SK-N-SH (cell line): ENCODE measurements at regions not wholly inside any gene's neighbourhood (a gene's known extent, or its start where the extent isn't known, plus 50 kb on each side); places are given as distances from the start of the nearest gene placed in this dataset.

ENCODE experiments used
- CTCF ChIA-PET: fragments of 300-600, 350-600 bp; formaldehyde crosslinking; extraction: SDS; loops from one replicate; lab custom pipeline; 2021; lab: Yijun Ruan, JAX
- POLR2A ChIA-PET: fragments of 350-600 bp; sonication (Branson Sonifier 250); formaldehyde crosslinking; extraction: SDS; loops from one replicate; lab custom pipeline; 2020; ENCODE audit warnings: antibody characterized with exemption, inconsistent platforms; lab: Yijun Ruan, JAX
- DNase-seq: peaks from one replicate; pipeline ENCODE4 v3.0.0; 2012
- H2AFZ ChIP-seq: fragments of 200-600 bp; sonication (generic); 2 replicates; pipeline ENCODE4 v1.8.1; 2016; ENCODE audit warnings: antibody characterized with exemption, mild to moderate bottlenecking, low read depth
- H3F3A ChIP-seq: fragments of 200-600 bp; sonication (generic); replicated peaks from 2 replicates; pipeline ENCODE3; 2016; ENCODE audit warnings: antibody characterized with exemption, mild to moderate bottlenecking; ENCODE audit not compliant: insufficient read depth
- H3K27ac ChIP-seq, 2 experiments: fragments of 200-500 bp in 1 of 2; fragments of 200-600 bp in 1 of 2; sonication (Bioruptor generic) in 1 of 2; sonication (generic), shearing (Covaris generic) in 1 of 2; 2 replicates each; pipeline versions ENCODE4 v1.5.1 to v1.6.1; 2014 to 2016; ENCODE audit warnings: low read depth in 2 of 2, inconsistent platforms in 1 of 2, low read length in 1 of 2, mild to moderate bottlenecking in 1 of 2, mixed read lengths in 1 of 2
- H3K27me3 ChIP-seq: fragments of 200-600 bp; sonication (generic), shearing (Covaris generic); 2 replicates; pipeline ENCODE4 v1.6.1; 2016; ENCODE audit warnings: mixed run types; ENCODE audit not compliant: insufficient read depth
- H3K36me3 ChIP-seq, 2 experiments: fragments of 200-500 bp in 1 of 2; fragments of 200-600 bp in 1 of 2; sonication (Bioruptor generic) in 1 of 2; sonication (generic) in 1 of 2; replicated peaks in 1 of 2; 2 replicates each; pipeline versions ENCODE3 to v1.5.1; 2014 to 2016; ENCODE audit warnings: low read length in 1 of 2, mild to moderate bottlenecking in 1 of 2; ENCODE audit not compliant: insufficient read depth in 2 of 2, control insufficient read depth in 1 of 2
- H3K4me1 ChIP-seq, 2 experiments: fragments of 200-500 bp in 1 of 2; fragments of 200-600 bp in 1 of 2; sonication (Bioruptor generic) in 1 of 2; sonication (generic), shearing (Covaris generic) in 1 of 2; 2 replicates each; pipeline versions ENCODE4 v1.5.1 to v1.6.1; 2014 to 2016; ENCODE audit warnings: low read depth in 1 of 2, low read length in 1 of 2, mixed run types in 1 of 2; ENCODE audit not compliant: insufficient read depth in 2 of 2, control insufficient read depth in 1 of 2
- H3K4me2 ChIP-seq: fragments of 200-600 bp; sonication (generic), shearing (Covaris generic); 2 replicates; pipeline ENCODE4 v1.6.1; 2017; ENCODE audit warnings: mixed run types
- H3K4me3 ChIP-seq, 2 experiments: fragments of 200-500 bp in 1 of 2; fragments of 200-600 bp in 1 of 2; sonication (Bioruptor generic) in 1 of 2; sonication (generic), shearing (Covaris generic) in 1 of 2; 2 replicates each; pipeline versions ENCODE4 v1.5.1 to v1.8.1; 2014 to 2016; ENCODE audit warnings: low read depth in 2 of 2, inconsistent platforms in 1 of 2, low read length in 1 of 2, mild to moderate bottlenecking in 1 of 2, mixed read lengths in 1 of 2, moderate library complexity in 1 of 2
- H3K79me2 ChIP-seq: fragments of 200-600 bp; sonication (generic); 2 replicates; pipeline ENCODE4 v1.8.1; 2017; ENCODE audit warnings: mild to moderate bottlenecking; ENCODE audit not compliant: insufficient read depth
- H3K9ac ChIP-seq: fragments of 200-600 bp; sonication (generic); 2 replicates; pipeline ENCODE4 v1.6.1; 2017; ENCODE audit warnings: mixed run types
- H3K9me2 ChIP-seq: fragments of 200-600 bp; sonication (generic); 2 replicates; pipeline ENCODE4 v1.6.1; 2017; ENCODE audit warnings: mixed run types
- H3K9me3 ChIP-seq: fragments of 200-600 bp; sonication (generic); 2 replicates; pipeline ENCODE4 v1.6.1; 2017; ENCODE audit warnings: mixed run types, mild to moderate bottlenecking, moderate library complexity
- H4K20me1 ChIP-seq: fragments of 200-600 bp; sonication (generic); 2 replicates; pipeline ENCODE4 v1.6.1; 2017; ENCODE audit warnings: mild to moderate bottlenecking, mixed run types; ENCODE audit not compliant: insufficient read depth
- FOSL2 ChIP-seq: IDR thresholded peaks from 2 replicates; pipeline ENCODE4 v1.4.0; 2012; ENCODE audit warnings: low read depth, mild to moderate bottlenecking, moderate library complexity, borderline replicate concordance
- GABPA ChIP-seq: IDR thresholded peaks from 2 replicates; pipeline ENCODE4 v1.4.0; 2012; ENCODE audit warnings: low read depth, mild to moderate bottlenecking
- JUND ChIP-seq: IDR thresholded peaks from 2 replicates; pipeline ENCODE4 v1.4.0; 2012
- MXI1 ChIP-seq: IDR thresholded peaks from 2 replicates; pipeline ENCODE4 v1.6.1; 2012; ENCODE audit warnings: mild to moderate bottlenecking, low read depth, low read length, improper control_type of control experiment
- RAD21 ChIP-seq: IDR thresholded peaks from 2 replicates; pipeline ENCODE4 v1.6.1; 2012; ENCODE audit warnings: mild to moderate bottlenecking, low read length
- RCOR1 ChIP-seq: fragments of 150-350 bp; IDR thresholded peaks from 2 replicates; pipeline ENCODE4 v1.6.1; 2017; ENCODE audit warnings: antibody characterized with exemption, low read length
- SIN3A ChIP-seq: IDR thresholded peaks from 2 replicates; pipeline ENCODE4 v1.6.1; 2012; ENCODE audit warnings: low read depth, mild to moderate bottlenecking, low read length, moderate library complexity, borderline replicate concordance
- SMC3 ChIP-seq: IDR thresholded peaks from 2 replicates; pipeline ENCODE4 v1.6.1; 2012; ENCODE audit warnings: low read depth, low read length, improper control_type of control experiment
- TEAD4 ChIP-seq: IDR thresholded peaks from 2 replicates; pipeline ENCODE4 v1.4.0; 2012; ENCODE audit warnings: mild to moderate bottlenecking, borderline replicate concordance; ENCODE audit not compliant: insufficient read depth
- YY1 ChIP-seq: IDR thresholded peaks from 2 replicates; pipeline ENCODE4 v1.4.0; 2012; ENCODE audit warnings: low read depth, mild to moderate bottlenecking
- WGBS: methylation state at CpG from one replicate; pipeline ENCODE4 v1.1.6; 2017; ENCODE audit warnings: low lambda C conversion rate; 5-methylcytosine and 5-hydroxymethylcytosine counted together
- TF ChIP-seq, protein P1 (sequence below): IDR thresholded peaks from 2 replicates; pipeline ENCODE4 v1.4.0; 2012; ENCODE audit warnings: low read depth, borderline replicate concordance
- TF ChIP-seq, protein P2 (sequence below): fragments of 150-350 bp; IDR thresholded peaks from 2 replicates; pipeline ENCODE4 v1.6.1; 2017; ENCODE audit warnings: antibody characterized with exemption, low read length, low read depth, borderline replicate concordance
- TF ChIP-seq, protein P3 (sequence below): fragments of 150-350 bp; IDR thresholded peaks from 2 replicates; pipeline ENCODE4 v1.6.1; 2016; ENCODE audit warnings: mild to moderate bottlenecking, low read depth, low read length
- TF ChIP-seq, protein P4 (sequence below): fragments of 200-600 bp; sonication (generic); IDR thresholded peaks from 2 replicates; pipeline ENCODE4 v1.6.1; 2017; ENCODE audit warnings: antibody characterized with exemption, mild to moderate bottlenecking, moderate library complexity

DNA sequence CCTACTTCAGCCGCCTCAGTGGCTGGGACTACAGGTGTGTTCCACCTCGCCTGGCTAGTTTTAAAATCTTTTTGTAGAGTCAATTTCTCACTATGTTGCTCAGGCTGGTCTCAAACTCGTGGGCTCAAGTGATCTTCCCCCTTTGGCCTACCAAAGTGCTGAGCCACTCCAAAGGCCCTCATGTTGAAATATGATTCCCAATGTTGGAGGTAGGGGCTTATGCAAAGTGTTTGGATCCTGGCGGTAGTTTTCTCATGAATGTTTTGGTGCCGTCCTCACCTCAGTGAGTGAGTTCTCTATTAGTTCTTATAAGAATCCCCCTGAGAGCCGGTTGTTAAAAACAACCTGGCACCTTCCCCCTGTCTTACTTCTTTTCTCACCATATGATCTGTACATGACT is 784.6 kb downstream of the TMTC2 start:
- H3K9ac ChIP-seq: no peak overlapping the region
- no peaks in the 10 kb centered on the region; a peak in 1 of 4 replicates for H3K4me1 ChIP-seq
- CTCF ChIA-PET: no interaction called here
- no peaks in the 10 kb centered on the region for H3K9me2 ChIP-seq
- no peak overlapping the region for H3K4me2 ChIP-seq
- H2AFZ ChIP-seq: no peak overlapping the region
- DNase-seq: no peak
- H3K79me2 ChIP-seq: no peaks in the 10 kb centered on the region
- H3K4me3 ChIP-seq: no peak overlapping the region
- no peaks in the 10 kb centered on the region for H3K36me3 ChIP-seq
- TF ChIP-seq SMC3: no peak
- TF ChIP-seq, protein P1, sequence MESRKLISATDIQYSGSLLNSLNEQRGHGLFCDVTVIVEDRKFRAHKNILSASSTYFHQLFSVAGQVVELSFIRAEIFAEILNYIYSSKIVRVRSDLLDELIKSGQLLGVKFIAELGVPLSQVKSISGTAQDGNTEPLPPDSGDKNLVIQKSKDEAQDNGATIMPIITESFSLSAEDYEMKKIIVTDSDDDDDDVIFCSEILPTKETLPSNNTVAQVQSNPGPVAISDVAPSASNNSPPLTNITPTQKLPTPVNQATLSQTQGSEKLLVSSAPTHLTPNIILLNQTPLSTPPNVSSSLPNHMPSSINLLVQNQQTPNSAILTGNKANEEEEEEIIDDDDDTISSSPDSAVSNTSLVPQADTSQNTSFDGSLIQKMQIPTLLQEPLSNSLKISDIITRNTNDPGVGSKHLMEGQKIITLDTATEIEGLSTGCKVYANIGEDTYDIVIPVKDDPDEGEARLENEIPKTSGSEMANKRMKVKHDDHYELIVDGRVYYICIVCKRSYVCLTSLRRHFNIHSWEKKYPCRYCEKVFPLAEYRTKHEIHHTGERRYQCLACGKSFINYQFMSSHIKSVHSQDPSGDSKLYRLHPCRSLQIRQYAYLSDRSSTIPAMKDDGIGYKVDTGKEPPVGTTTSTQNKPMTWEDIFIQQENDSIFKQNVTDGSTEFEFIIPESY: no peak
- TF ChIP-seq JUND: no peak
- TF ChIP-seq YY1: no peak
- TF ChIP-seq TEAD4: no peak
- H3K27me3 ChIP-seq: no peaks in the 10 kb centered on the region
- 88% methylated on average over 5 of the region's 6 CpGs for WGBS
- no peaks in the 10 kb centered on the region for H3K9me3 ChIP-seq
- no peaks in the 10 kb centered on the region for H4K20me1 ChIP-seq
- POLR2A ChIA-PET: no interaction called here
- no peak overlapping the region for H3K27ac ChIP-seq
- no peaks in the 10 kb centered on the region for H3F3A ChIP-seq

DNA sequence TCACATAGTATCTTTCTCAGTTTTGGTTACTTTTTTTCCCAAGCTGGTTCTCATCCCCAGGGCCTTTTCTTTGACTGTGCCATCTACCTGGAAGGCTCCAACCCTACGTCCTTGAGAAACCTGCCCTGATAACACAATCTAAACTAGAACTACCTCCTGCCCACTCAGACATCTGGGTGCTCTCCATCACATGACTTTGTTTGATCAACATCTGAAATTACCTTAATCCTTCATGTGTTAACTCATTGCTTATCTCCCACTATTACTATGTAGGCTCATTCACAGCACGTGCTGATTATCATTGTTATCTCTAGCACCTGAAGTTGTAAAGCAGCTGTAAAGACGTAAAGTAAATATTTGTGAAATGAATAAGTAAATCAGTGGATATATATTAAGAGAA is 784.0 kb downstream of the TMTC2 start:
- H3F3A ChIP-seq: no peaks in the 10 kb centered on the region
- no peaks in the 10 kb centered on the region for H3K79me2 ChIP-seq
- WGBS: 79% methylated on average over 3 of the region's 3 CpGs
- no peaks in the 10 kb centered on the region for H3K27me3 ChIP-seq
- no peak overlapping the region for H3K27ac ChIP-seq
- no peak overlapping the region for H2AFZ ChIP-seq
- DNase-seq: no peak
- POLR2A ChIA-PET: no interaction called here
- H4K20me1 ChIP-seq: no peaks in the 10 kb centered on the region
- H3K4me3 ChIP-seq: no peak overlapping the region
- no peak overlapping the region for H3K4me2 ChIP-seq
- no peaks in the 10 kb centered on the region; a peak in 1 of 4 replicates for H3K4me1 ChIP-seq
- H3K9me3 ChIP-seq: 0 out of 2 replicates have a peak, but pooled peaks cover 4% of the 10 kb centered on the region
- TF ChIP-seq RCOR1: no peak
- TF ChIP-seq SIN3A: no peak
- TF ChIP-seq, protein P2, sequence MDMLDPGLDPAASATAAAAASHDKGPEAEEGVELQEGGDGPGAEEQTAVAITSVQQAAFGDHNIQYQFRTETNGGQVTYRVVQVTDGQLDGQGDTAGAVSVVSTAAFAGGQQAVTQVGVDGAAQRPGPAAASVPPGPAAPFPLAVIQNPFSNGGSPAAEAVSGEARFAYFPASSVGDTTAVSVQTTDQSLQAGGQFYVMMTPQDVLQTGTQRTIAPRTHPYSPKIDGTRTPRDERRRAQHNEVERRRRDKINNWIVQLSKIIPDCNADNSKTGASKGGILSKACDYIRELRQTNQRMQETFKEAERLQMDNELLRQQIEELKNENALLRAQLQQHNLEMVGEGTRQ: no peak
- no peak for TF ChIP-seq RAD21
- TF ChIP-seq, protein P3, sequence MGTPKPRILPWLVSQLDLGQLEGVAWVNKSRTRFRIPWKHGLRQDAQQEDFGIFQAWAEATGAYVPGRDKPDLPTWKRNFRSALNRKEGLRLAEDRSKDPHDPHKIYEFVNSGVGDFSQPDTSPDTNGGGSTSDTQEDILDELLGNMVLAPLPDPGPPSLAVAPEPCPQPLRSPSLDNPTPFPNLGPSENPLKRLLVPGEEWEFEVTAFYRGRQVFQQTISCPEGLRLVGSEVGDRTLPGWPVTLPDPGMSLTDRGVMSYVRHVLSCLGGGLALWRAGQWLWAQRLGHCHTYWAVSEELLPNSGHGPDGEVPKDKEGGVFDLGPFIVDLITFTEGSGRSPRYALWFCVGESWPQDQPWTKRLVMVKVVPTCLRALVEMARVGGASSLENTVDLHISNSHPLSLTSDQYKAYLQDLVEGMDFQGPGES: no peak
- no peak for TF ChIP-seq SMC3
- TF ChIP-seq, protein P4, sequence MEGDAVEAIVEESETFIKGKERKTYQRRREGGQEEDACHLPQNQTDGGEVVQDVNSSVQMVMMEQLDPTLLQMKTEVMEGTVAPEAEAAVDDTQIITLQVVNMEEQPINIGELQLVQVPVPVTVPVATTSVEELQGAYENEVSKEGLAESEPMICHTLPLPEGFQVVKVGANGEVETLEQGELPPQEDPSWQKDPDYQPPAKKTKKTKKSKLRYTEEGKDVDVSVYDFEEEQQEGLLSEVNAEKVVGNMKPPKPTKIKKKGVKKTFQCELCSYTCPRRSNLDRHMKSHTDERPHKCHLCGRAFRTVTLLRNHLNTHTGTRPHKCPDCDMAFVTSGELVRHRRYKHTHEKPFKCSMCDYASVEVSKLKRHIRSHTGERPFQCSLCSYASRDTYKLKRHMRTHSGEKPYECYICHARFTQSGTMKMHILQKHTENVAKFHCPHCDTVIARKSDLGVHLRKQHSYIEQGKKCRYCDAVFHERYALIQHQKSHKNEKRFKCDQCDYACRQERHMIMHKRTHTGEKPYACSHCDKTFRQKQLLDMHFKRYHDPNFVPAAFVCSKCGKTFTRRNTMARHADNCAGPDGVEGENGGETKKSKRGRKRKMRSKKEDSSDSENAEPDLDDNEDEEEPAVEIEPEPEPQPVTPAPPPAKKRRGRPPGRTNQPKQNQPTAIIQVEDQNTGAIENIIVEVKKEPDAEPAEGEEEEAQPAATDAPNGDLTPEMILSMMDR: no peak
- TF ChIP-seq FOSL2: no peak
- TF ChIP-seq MXI1: no peak
- no peak for TF ChIP-seq YY1
- no peak for TF ChIP-seq GABPA
- no peak for TF ChIP-seq TEAD4
- TF ChIP-seq, all 33 proteins: peak for 0
- CTCF ChIA-PET: interaction anchor here (0.7 kb wide), 1 partner anchor 1712 kb away, joined by 3 read pairs; no protein-coding TSS in a partner anchor
- H3K9me2 ChIP-seq: no peaks in the 10 kb centered on the region
- no peaks in the 10 kb centered on the region for H3K36me3 ChIP-seq
- no peak overlapping the region for H3K9ac ChIP-seq
